WTC11 (cell line): ENCODE measurements at regions not wholly inside any gene's neighbourhood (a gene's known extent, or its start where the extent isn't known, plus 50 kb on each side); places are given as distances from the start of the nearest gene placed in this dataset.

Source experiments
- ATAC-seq: fragments of 200-7000 bp; cut with Tn5 transposase; 2 replicates; pipeline ENCODE4 v1.10.0; 2021; ENCODE audit warnings: mild to moderate bottlenecking, moderate library complexity
- CTCF ChIA-PET: fragments of 300-600 bp; sonication (Branson Sonifier 250); formaldehyde crosslinking; loops from one replicate; lab custom pipeline; 2021; ENCODE audit warnings: antibody characterized with exemption; lab: Charles Lee
- POLR2A ChIA-PET: fragments of 350-600 bp; sonication (Branson Sonifier 250); formaldehyde crosslinking; loops from one replicate; lab custom pipeline; 2021; ENCODE audit warnings: antibody characterized with exemption; lab: Charles Lee
- DNase-seq: peaks from one replicate; pipeline ENCODE4 v3.0.0; 2021; ENCODE audit warnings: low spot score
- H3K27ac Mint-ChIP-seq: 2 replicates; pipeline ENCODE4 v1.8.0; 2021; ENCODE audit warnings: mixed read lengths
- H3K27me3 Mint-ChIP-seq: 2 replicates; pipeline ENCODE4 v1.8.0; 2021; ENCODE audit warnings: low read depth, mild to moderate bottlenecking, moderate library complexity, mixed read lengths
- H3K36me3 Mint-ChIP-seq: 2 replicates; pipeline ENCODE4 v1.8.0; 2021; ENCODE audit warnings: mixed read lengths
- H3K4me1 Mint-ChIP-seq: 2 replicates; pipeline ENCODE4 v1.8.0; 2022; ENCODE audit warnings: mixed read lengths
- H3K4me3 Mint-ChIP-seq: 2 replicates; pipeline ENCODE4 v1.8.0; 2021; ENCODE audit warnings: mild to moderate bottlenecking, moderate library complexity, mixed read lengths
- H3K9me3 Mint-ChIP-seq: 2 replicates; pipeline ENCODE4 v1.8.0; 2021; ENCODE audit warnings: mixed read lengths
- AR ChIP-seq: fragments of 250-450 bp; sonication (Bioruptor Pico); IDR thresholded peaks from 2 replicates; pipeline ENCODE4 v1.9.0; 2021; ENCODE audit warnings: mild to moderate bottlenecking
- ELF4 ChIP-seq: sonication (generic); formaldehyde crosslinking; IDR thresholded peaks from 2 replicates; pipeline ENCODE4 v1.8.1; 2022; ENCODE audit warnings: low read depth, mild to moderate bottlenecking, moderate library complexity, missing genetic modification reagents
- ETV6 ChIP-seq: sonication (generic); formaldehyde crosslinking; IDR thresholded peaks from 2 replicates; pipeline ENCODE4 v1.8.1; 2022; ENCODE audit warnings: mild to moderate bottlenecking, missing genetic modification reagents
- FOXP1 ChIP-seq: sonication (generic); formaldehyde crosslinking; IDR thresholded peaks from 2 replicates; pipeline ENCODE4 v1.8.0; 2022; ENCODE audit warnings: missing genetic modification reagents, mild to moderate bottlenecking, moderate library complexity, borderline replicate concordance
- IRF2 ChIP-seq: sonication (generic); formaldehyde crosslinking; IDR thresholded peaks from 2 replicates; pipeline ENCODE4 v1.8.0; 2022; ENCODE audit warnings: low read depth, missing genetic modification reagents, borderline replicate concordance
- MYBL2 ChIP-seq: sonication (generic); formaldehyde crosslinking; IDR thresholded peaks from 2 replicates; pipeline ENCODE4 v1.8.1; 2023; ENCODE audit warnings: mild to moderate bottlenecking, moderate library complexity, missing genetic modification reagents
- NFYB ChIP-seq: sonication (generic); formaldehyde crosslinking; conservative IDR thresholded peaks from 2 replicates; pipeline ENCODE4 v1.8.0; 2022; ENCODE audit warnings: low read depth, missing genetic modification reagents
- NR2C2 ChIP-seq: sonication (generic); formaldehyde crosslinking; IDR thresholded peaks from 2 replicates; pipeline ENCODE4 v1.8.0; 2022; ENCODE audit warnings: mild to moderate bottlenecking, missing genetic modification reagents
- NR3C1 ChIP-seq: sonication (generic); formaldehyde crosslinking; conservative IDR thresholded peaks from 2 replicates; pipeline ENCODE4 v1.8.1; 2023; ENCODE audit warnings: low read depth, mild to moderate bottlenecking, missing genetic modification reagents
- TCF7 ChIP-seq: sonication (generic); formaldehyde crosslinking; IDR thresholded peaks from 2 replicates; pipeline ENCODE4 v1.8.0; 2022; ENCODE audit warnings: mild to moderate bottlenecking, low read depth, missing genetic modification reagents, moderate library complexity
- TEAD1 ChIP-seq: sonication (generic); formaldehyde crosslinking; IDR thresholded peaks from 2 replicates; pipeline ENCODE4 v1.8.0; 2022; ENCODE audit warnings: mild to moderate bottlenecking, missing genetic modification reagents
- USF1 ChIP-seq: sonication (generic); formaldehyde crosslinking; IDR thresholded peaks from 2 replicates; pipeline ENCODE4 v1.8.0; 2022; ENCODE audit warnings: mild to moderate bottlenecking, missing genetic modification reagents
- ZBTB21 ChIP-seq: sonication (generic); formaldehyde crosslinking; IDR thresholded peaks from 2 replicates; pipeline ENCODE4 v1.8.1; 2023; ENCODE audit warnings: mild to moderate bottlenecking, missing genetic modification reagents, borderline replicate concordance
- ZNF232 ChIP-seq: sonication (generic); formaldehyde crosslinking; IDR thresholded peaks from 2 replicates; pipeline ENCODE4 v1.8.0; 2022; ENCODE audit warnings: mild to moderate bottlenecking, missing genetic modification reagents
- TF ChIP-seq, protein P1 (sequence below): fragments of 250-450 bp; sonication (Bioruptor Pico); IDR thresholded peaks from 2 replicates; pipeline ENCODE4 v1.8.0; 2021; ENCODE audit warnings: mild to moderate bottlenecking
- TF ChIP-seq, protein P2 (sequence below): sonication (generic); formaldehyde crosslinking; IDR thresholded peaks from 2 replicates; pipeline ENCODE4 v1.8.0; 2022; ENCODE audit warnings: missing genetic modification reagents
- TF ChIP-seq, protein P3 (sequence below): sonication (generic); formaldehyde crosslinking; IDR thresholded peaks from 2 replicates; pipeline ENCODE4 v1.8.0; 2022; ENCODE audit warnings: mild to moderate bottlenecking, missing genetic modification reagents
- TF ChIP-seq, protein P4 (sequence below): sonication (generic); formaldehyde crosslinking; IDR thresholded peaks from 2 replicates; pipeline ENCODE4 v1.8.1; 2022; ENCODE audit warnings: mild to moderate bottlenecking, moderate library complexity, missing genetic modification reagents

GRCh38 chr5:101663543-101663942 lies 632.5 kb downstream of the SLCO4C1 start (continued):
- no peak for TF ChIP-seq NR3C1 (CRISPR knock-in tag)

DNA sequence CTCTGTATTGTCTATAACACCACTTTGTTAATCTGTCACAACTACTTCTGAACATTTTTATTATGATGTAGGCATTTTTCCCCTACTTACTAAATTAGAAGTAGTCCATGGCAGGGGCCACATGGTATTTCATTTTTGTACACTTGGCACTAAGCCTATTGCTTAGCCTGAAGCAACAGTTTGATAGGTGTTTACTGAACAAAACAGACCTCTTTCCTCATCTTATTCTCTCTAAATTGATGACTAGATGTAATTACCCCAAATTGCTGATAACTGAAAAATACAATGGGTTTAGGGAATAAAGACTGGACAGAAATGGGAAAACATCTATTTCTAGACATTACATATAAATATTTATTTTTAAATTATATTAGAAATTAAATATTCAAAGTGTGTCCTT lies 633.8 kb downstream of the SLCO4C1 start:
- Mint-ChIP-seq H3K4me1 (peaks cover 13% of the 10 kb centered on the region), H3K27me3 (no peaks in the 10 kb centered on the region), H3K27ac (no peak overlapping the region), H3K36me3 (no peaks in the 10 kb centered on the region), H3K9me3 (no peaks in the 10 kb centered on the region), H3K4me3 (no peak overlapping the region)
- TF ChIP-seq NR2C2 (CRISPR knock-in tag): no peak
- TF ChIP-seq ZNF232 (CRISPR knock-in tag): no peak
- TF ChIP-seq, protein P1, sequence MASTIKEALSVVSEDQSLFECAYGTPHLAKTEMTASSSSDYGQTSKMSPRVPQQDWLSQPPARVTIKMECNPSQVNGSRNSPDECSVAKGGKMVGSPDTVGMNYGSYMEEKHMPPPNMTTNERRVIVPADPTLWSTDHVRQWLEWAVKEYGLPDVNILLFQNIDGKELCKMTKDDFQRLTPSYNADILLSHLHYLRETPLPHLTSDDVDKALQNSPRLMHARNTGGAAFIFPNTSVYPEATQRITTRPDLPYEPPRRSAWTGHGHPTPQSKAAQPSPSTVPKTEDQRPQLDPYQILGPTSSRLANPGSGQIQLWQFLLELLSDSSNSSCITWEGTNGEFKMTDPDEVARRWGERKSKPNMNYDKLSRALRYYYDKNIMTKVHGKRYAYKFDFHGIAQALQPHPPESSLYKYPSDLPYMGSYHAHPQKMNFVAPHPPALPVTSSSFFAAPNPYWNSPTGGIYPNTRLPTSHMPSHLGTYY (CRISPR knock-in tag): no peak
- TF ChIP-seq TEAD1: no peak
- no peak for TF ChIP-seq NFYB
- TF ChIP-seq FOXP1 (CRISPR knock-in tag): no peak
- TF ChIP-seq, protein P2, sequence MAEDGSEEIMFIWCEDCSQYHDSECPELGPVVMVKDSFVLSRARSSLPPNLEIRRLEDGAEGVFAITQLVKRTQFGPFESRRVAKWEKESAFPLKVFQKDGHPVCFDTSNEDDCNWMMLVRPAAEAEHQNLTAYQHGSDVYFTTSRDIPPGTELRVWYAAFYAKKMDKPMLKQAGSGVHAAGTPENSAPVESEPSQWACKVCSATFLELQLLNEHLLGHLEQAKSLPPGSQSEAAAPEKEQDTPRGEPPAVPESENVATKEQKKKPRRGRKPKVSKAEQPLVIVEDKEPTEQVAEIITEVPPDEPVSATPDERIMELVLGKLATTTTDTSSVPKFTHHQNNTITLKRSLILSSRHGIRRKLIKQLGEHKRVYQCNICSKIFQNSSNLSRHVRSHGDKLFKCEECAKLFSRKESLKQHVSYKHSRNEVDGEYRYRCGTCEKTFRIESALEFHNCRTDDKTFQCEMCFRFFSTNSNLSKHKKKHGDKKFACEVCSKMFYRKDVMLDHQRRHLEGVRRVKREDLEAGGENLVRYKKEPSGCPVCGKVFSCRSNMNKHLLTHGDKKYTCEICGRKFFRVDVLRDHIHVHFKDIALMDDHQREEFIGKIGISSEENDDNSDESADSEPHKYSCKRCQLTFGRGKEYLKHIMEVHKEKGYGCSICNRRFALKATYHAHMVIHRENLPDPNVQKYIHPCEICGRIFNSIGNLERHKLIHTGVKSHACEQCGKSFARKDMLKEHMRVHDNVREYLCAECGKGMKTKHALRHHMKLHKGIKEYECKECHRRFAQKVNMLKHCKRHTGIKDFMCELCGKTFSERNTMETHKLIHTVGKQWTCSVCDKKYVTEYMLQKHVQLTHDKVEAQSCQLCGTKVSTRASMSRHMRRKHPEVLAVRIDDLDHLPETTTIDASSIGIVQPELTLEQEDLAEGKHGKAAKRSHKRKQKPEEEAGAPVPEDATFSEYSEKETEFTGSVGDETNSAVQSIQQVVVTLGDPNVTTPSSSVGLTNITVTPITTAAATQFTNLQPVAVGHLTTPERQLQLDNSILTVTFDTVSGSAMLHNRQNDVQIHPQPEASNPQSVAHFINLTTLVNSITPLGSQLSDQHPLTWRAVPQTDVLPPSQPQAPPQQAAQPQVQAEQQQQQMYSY (CRISPR knock-in tag): no peak
- POLR2A ChIA-PET: no interaction called here
- DNase-seq: no peak
- CTCF ChIA-PET: no interaction called here
- no peak for ATAC-seq

DNA sequence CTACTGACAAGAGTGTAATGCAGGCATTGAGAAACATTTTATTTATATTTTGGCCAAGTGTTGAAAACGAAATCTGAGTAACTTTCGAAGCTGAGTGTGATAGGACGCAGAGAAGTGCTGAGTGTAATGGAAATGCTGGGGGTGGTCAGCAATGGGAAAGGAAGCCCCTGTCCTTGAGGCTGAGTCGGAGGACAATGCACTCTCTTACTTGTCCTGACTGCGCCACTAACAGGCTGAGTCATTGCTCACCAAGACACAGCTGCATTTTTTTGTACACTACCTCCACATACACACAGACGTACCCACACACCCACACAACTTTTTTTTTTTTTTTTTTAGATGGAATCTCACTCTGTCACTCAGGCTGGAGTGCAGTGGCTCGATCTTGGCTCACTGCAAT lies 637.7 kb downstream of the SLCO4C1 start:
- Mint-ChIP-seq H3K36me3 (no peaks in the 10 kb centered on the region), H3K4me3 (no peak overlapping the region), H3K27ac (peak overlapping the region; percentile 76; the same call in 1 of the 2 replicates), H3K4me1 (peaks cover 10% of the 10 kb centered on the region), H3K27me3 (no peaks in the 10 kb centered on the region), H3K9me3 (no peaks in the 10 kb centered on the region)
- CTCF ChIA-PET: interaction anchor here (1.8 kb wide), 1 partner anchor 20 kb away, joined by 8 read pairs; no protein-coding TSS in a partner anchor
- POLR2A ChIA-PET: interaction anchor here (0.7 kb wide), 1 partner anchor 216 kb away, joined by 6 read pairs; no protein-coding TSS in a partner anchor
- ATAC-seq (peak; percentile 69), DNase-seq (no peak)
- no peak for TF ChIP-seq MYBL2 (CRISPR knock-in tag)
- TF ChIP-seq NR3C1 (CRISPR knock-in tag): no peak
- no peak for TF ChIP-seq ZBTB21
- no peak for TF ChIP-seq USF1 (CRISPR knock-in tag)
- TF ChIP-seq ELF4 (CRISPR knock-in tag): no peak

GRCh38 chr5:101653996-101654395 lies 642.1 kb downstream of the SLCO4C1 start:
- ATAC-seq: no peak
- peaks cover 12% of the 10 kb centered on the region for H3K4me1 Mint-ChIP-seq
- no peak overlapping the region for H3K27ac Mint-ChIP-seq
- no peak for DNase-seq
- CTCF ChIA-PET: no interaction called here
- no peaks in the 10 kb centered on the region for H3K27me3 Mint-ChIP-seq
- H3K4me3 Mint-ChIP-seq: no peak overlapping the region
- H3K9me3 Mint-ChIP-seq: no peaks in the 10 kb centered on the region
- POLR2A ChIA-PET: no interaction called here
- no peaks in the 10 kb centered on the region for H3K36me3 Mint-ChIP-seq
- TF ChIP-seq, protein P3, sequence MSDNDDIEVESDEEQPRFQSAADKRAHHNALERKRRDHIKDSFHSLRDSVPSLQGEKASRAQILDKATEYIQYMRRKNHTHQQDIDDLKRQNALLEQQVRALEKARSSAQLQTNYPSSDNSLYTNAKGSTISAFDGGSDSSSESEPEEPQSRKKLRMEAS (CRISPR knock-in tag): no peak
- TF ChIP-seq IRF2 (CRISPR knock-in tag) (no peak), AR (CRISPR knock-in tag) (no peak), ETV6 (CRISPR knock-in tag) (no peak), TCF7 (CRISPR knock-in tag) (no peak), MYBL2 (CRISPR knock-in tag) (no peak)
- TF ChIP-seq, protein P4, sequence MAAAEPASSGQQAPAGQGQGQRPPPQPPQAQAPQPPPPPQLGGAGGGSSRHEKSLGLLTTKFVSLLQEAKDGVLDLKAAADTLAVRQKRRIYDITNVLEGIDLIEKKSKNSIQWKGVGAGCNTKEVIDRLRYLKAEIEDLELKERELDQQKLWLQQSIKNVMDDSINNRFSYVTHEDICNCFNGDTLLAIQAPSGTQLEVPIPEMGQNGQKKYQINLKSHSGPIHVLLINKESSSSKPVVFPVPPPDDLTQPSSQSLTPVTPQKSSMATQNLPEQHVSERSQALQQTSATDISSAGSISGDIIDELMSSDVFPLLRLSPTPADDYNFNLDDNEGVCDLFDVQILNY (CRISPR knock-in tag): no peak
